ENCODE measurements at regions not wholly inside any gene's neighbourhood (a gene's known extent, or its start where the extent isn't known, plus 50 kb on each side); places are given as distances from the start of the nearest gene placed in this dataset.

DNA sequence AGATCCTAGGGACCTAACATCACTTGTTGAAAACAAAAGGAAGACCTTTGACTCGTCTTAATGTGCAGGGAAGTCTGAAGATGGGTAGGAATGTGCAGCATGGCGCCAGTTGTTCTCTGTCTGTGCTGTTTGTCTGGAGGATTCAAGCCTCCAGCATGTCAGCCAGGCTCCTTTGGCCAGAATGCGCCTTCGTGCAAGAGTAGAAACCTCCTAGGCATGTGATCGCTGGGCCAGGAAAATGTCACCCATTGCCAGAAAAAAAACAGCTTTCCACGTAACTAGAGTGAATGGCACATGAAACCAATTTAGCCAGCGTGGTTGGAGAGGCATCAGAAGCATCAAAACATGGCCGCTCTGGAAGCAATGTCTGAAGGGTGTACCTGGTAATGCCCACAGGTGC is 132.7 kb downstream of the EDN1 start:
- no peak for DNase-seq (ENCODE audit: low spot score)

GRCh38 chr6:12423832-12424231 is 133.7 kb downstream of the EDN1 start:
- DNase-seq (ENCODE audit: low spot score) = no peak

DNA sequence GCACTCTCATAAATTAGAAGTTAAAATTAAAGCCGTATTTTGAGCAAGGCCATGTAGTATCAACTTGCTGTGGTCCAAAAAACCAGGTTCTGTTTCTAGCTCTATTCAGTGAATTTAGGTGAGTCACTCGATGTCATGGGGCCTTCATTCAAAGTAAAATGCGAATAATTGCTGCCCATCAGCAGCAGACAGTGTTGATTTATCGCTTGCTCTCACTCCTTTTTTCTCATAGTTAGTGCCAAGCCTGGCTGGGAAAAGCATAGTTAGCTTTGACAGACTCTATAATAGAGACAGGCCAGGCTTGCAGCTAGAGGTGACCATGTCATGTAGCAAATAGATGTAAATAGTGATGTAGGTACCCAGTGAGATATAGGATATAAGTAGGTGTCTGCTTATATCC is 136.0 kb downstream of the EDN1 start:
- no peak for DNase-seq (ENCODE audit: low spot score)

- DNase-seq (ENCODE audit: low spot score) = no peak
Observed at GRCh38 chr6:12431023-12431422, 140.9 kb downstream of the EDN1 start.

- no peak for DNase-seq (ENCODE audit: low spot score)
Observed at GRCh38 chr6:12436224-12436623, 146.1 kb downstream of the EDN1 start.

GRCh38 chr6:12436683-12437082 is 146.5 kb downstream of the EDN1 start:
- DNase-seq (ENCODE audit: low spot score) = no peak

DNA sequence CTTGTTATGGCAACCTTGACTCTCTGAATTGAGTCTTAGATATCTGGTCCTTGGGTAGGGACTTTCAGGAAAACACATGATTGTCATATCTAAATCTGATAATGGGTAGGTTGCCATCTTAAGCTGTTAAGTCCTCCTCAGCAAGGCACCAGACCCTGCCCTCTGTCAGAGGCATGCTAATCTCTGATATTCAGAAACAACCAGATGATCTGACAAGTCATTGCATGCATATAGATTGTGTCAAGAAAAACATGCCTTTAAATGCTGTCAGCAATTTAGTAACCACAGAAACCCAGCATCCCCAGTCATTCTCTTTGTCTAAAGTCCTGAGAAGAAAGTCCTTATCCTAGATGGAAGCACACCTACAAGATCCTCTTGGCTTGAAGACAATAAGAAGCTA is 149.1 kb downstream of the EDN1 start:
- no peak for DNase-seq (ENCODE audit: low spot score)

GRCh38 chr6:12440981-12441380 is 150.8 kb downstream of the EDN1 start:
- DNase-seq (ENCODE audit: low spot score) = no peak

- no peak for DNase-seq (ENCODE audit: low spot score)
Observed at GRCh38 chr6:12442455-12442854, 152.3 kb downstream of the EDN1 start.

- no peak for DNase-seq (ENCODE audit: low spot score)
Observed at GRCh38 chr6:12446394-12446793, 156.2 kb downstream of the EDN1 start.

- DNase-seq (ENCODE audit: low spot score) = no peak
Observed at GRCh38 chr6:12449447-12449846, 159.3 kb downstream of the EDN1 start.

GRCh38 chr6:12450467-12450866 is 160.3 kb downstream of the EDN1 start:
- no peak for DNase-seq (ENCODE audit: low spot score)

GRCh38 chr6:12456343-12456742 is 166.2 kb downstream of the EDN1 start:
- no peak for DNase-seq (ENCODE audit: low spot score)

GRCh38 chr6:12457094-12457493 is 166.9 kb downstream of the EDN1 start:
- DNase-seq (ENCODE audit: low spot score) = no peak

DNA sequence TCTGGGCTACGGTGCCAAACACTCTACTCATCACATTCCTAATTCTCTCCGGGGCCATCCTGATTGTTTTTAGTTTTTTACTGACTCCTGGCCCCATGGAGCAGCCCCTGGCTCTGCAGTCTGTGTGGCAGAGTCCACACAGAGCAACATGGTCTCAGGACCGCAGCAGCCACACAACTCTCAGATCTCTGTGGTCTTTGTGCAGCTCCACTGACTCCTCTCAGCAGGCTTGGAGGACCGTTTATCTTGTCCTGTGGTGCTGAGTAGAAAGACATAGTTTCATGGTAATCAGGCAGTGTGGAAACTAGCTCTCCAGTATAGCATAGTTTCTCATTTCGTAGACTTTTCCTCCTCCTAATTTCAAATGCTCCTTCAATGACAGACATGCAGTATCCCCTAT is 168.4 kb downstream of the EDN1 start:
- no peak for DNase-seq (ENCODE audit: low spot score)

DNA sequence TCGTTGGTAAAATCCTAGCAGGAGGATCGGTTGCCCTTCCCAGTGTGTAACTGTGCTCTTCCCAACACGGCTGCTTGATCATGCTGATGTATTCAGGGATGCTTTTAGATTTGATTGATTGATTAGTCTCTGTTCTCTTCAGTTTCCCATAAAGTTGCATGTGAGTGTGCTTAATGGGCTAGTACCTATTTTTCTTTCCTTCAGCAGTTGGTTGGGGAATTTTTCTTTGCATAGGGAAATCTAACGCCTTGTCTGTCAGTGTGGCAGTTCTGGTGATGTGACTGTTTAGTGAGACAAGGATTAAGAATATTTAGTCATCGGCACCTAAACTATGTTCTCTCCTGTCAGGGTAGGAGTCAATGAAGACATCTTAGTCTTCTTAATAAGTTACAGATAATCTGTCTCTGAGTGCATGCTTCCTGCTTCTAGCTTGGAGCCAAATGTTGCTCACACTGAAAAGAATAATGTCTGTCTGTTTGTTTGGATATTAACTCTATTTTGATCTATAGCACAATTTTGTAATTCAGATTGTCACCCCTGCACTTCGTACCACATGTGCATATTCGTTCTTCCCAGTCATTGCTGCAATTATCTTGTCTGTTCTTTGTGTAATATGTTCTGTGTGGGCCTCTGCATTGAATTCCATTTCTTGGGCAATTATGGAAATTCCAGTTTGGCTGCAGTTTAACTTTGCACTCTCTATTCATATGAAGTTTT is 169.9 kb downstream of the EDN1 start:
- no peak for DNase-seq (ENCODE audit: low spot score)

DNA sequence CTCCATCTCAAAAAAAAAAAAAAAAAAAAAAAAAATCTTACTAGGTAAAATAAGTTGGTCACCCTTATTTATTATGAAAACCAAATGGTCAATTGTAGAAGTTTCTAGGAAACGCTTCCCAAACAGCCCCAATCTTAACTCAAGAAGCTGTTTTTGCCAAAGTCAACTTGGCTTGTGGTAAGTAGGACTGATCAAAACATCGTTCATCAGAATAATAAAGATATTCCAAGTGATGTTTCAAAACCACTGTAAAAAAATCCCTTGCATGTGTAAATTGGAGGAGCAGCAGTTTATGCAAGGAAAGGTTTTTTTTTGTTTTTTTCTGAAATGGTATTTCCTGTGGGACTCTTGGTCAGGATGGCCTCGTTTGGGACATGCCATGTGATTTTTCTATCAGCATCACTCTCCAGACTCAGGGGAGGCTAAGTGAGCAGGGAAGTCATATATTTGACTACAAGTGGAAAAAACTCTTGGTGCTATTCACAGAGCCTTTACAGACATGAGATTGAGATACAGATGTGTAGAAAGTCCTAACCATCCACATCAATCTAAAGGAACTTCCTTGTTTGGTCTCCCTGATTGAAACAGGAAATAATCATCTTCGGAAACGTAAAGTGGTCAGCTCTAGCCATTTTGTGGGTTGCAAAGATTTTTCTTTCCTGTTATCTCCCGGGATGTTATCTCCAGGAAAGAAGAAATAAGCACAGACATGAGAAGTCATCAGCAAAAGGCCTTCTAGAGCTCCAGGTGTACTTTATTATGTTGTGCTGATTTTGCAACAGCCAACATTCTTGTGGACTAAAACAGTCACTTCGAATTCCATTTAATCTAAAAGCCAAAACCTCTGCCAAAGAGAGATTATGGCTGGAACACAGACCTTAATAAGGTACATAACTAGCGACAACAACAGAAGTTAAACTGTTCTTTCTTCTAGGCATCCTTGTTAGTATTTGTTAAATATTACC is 177.8 kb downstream of the EDN1 start:
- no peak for DNase-seq (ENCODE audit: low spot score)

- peak; percentile 77 for DNase-seq (ENCODE audit: low spot score)
Observed at GRCh38 chr6:12472601-12473038, 182.5 kb downstream of the EDN1 start.

DNA sequence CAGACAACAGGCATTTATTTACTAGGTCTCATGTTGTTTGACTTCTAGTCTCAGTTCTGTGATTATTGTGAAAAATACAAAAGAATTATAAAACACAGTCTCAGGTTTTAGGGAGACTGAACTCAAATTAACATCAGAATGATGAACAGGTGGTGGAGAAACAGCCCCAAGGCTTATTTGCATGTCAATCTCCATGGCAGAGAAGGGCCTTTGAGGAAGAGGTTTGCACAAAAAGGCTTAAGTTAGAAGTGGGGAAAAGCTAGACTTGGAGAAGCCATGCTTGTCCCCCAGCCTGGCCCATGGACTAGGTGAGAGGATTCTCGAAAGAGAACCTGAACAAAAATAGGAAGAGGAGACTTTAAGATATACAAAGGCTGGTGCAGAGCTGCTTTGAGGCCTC is 183.3 kb downstream of the EDN1 start:
- DNase-seq (ENCODE audit: low spot score) = no peak

GRCh38 chr6:12474167-12475140 is 184.3 kb downstream of the EDN1 start:
- no peak for DNase-seq (ENCODE audit: low spot score)

GRCh38 chr6:12476484-12476883 is 186.3 kb downstream of the EDN1 start:
- DNase-seq (ENCODE audit: low spot score) = no peak

DNA sequence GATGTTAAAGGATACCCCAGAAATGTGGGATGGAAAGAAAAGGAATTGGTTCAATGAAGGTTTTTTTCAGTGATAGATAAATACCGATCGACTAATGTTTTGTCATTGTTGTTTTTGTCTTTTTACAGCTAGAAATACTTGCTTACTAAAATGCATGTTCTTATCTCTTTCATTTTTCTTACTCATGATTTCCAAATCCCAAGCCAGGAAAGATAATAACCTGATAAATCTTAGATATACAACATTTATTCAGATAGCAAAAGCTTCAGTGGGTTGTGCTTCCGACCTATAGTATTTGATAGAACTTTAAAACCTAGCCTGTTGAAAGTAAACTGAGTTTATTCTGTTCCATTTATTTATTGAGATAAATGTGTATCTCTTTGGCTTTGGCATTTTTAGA is 187.5 kb downstream of the EDN1 start:
- DNase-seq (ENCODE audit: low spot score) = no peak

All from ureter (tissue), 1 donor.